GM23248 (cell line): ENCODE measurements at regions not wholly inside any gene's neighbourhood (a gene's known extent, or its start where the extent isn't known, plus 50 kb on each side); places are given as distances from the start of the nearest gene placed in this dataset.

Experiments
- EZH2 ChIP-seq: fragments of 200-600 bp; sonication (generic); IDR thresholded peaks from 2 replicates; pipeline ENCODE4 v1.6.1; 2018; ENCODE audit warnings: antibody characterized with exemption, mild to moderate bottlenecking; ENCODE audit not compliant: insufficient read depth, poor library complexity, severe bottlenecking
- EZH2phosphoT487 ChIP-seq: fragments of 200-600 bp; sonication (generic); IDR thresholded peaks from 2 replicates; pipeline ENCODE4 v1.6.1; 2018; ENCODE audit warnings: antibody characterized with exemption, moderate library complexity, mild to moderate bottlenecking, low read depth; ENCODE audit not compliant: insufficient read depth

- no peak for TF ChIP-seq EZH2
- no peak for TF ChIP-seq EZH2phosphoT487
These were observed 114.0 kb downstream of the RAB18 start for GRCh38 chr10:27618036-27618615.
